BLaER1 (cell line): ENCODE measurements at regions not wholly inside any gene's neighbourhood (a gene's known extent, or its start where the extent isn't known, plus 50 kb on each side); places are given as distances from the start of the nearest gene placed in this dataset.

Experiments
- H3K27ac ChIP-seq: shearing (Covaris generic); formaldehyde crosslinking; 2 replicates; pipeline ENCODE4 v1.8.1; 2022
- H3K27me3 ChIP-seq: shearing (Covaris generic); formaldehyde crosslinking; 2 replicates; pipeline ENCODE4 v1.8.1; 2022
- H3K36me3 ChIP-seq: shearing (Covaris generic); formaldehyde crosslinking; 2 replicates; pipeline ENCODE4 v1.8.1; 2022
- H3K4me1 ChIP-seq: shearing (Covaris generic); formaldehyde crosslinking; 2 replicates; pipeline ENCODE4 v1.8.1; 2022
- H3K4me2 ChIP-seq: shearing (Covaris generic); formaldehyde crosslinking; 2 replicates; pipeline ENCODE4 v1.8.1; 2022
- H3K4me3 ChIP-seq: shearing (Covaris generic); formaldehyde crosslinking; 2 replicates; pipeline ENCODE4 v1.8.1; 2022
- H3K9ac ChIP-seq: shearing (Covaris generic); formaldehyde crosslinking; 2 replicates; pipeline ENCODE4 v1.8.1; 2022
- H3K9me3 ChIP-seq: shearing (Covaris generic); formaldehyde crosslinking; 2 replicates; pipeline ENCODE4 v1.8.1; 2022
- H4K20me1 ChIP-seq: shearing (Covaris generic); formaldehyde crosslinking; 2 replicates; pipeline ENCODE4 v1.8.1; 2022
- Cebpa-rat ChIP-seq: shearing (Covaris generic); IDR thresholded peaks from 2 replicates; pipeline ENCODE4 v1.8.1; 2022

DNA sequence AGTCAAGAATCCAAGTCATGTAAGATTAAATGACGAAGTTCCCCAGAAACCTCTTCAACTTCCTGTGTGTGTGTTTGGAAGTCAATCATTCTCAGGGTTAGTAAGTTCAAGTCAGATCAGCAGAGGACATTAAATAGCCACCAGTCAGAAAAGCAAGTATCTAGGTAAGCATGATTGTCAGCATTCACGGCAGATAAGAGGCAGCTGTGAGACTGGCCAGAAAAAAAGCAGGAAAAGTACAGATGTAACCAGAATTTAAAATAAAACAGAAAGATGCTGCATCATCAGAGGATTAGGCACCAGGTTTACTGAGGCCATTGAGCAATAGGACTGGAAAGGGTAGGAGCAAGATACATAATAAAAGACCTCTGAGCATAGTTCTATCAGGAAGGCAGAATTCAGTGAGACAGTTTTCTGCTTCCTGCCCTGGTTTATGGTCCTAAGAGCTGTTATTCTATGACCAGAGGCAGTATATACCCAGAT, 606.9 kb downstream of the FSCB start:
- H3K4me1 ChIP-seq = no peaks in the 10 kb centered on the region
- no peak overlapping the region for H3K4me3 ChIP-seq
- TF ChIP-seq Cebpa-rat = no peak
- H3K27ac ChIP-seq = no peak overlapping the region
- no peak overlapping the region for H3K4me2 ChIP-seq
- H3K9me3 ChIP-seq = no peaks in the 10 kb centered on the region
- no peaks in the 10 kb centered on the region for H4K20me1 ChIP-seq
- H3K36me3 ChIP-seq = no peaks in the 10 kb centered on the region
- H3K9ac ChIP-seq = no peak overlapping the region
- no peaks in the 10 kb centered on the region for H3K27me3 ChIP-seq

DNA sequence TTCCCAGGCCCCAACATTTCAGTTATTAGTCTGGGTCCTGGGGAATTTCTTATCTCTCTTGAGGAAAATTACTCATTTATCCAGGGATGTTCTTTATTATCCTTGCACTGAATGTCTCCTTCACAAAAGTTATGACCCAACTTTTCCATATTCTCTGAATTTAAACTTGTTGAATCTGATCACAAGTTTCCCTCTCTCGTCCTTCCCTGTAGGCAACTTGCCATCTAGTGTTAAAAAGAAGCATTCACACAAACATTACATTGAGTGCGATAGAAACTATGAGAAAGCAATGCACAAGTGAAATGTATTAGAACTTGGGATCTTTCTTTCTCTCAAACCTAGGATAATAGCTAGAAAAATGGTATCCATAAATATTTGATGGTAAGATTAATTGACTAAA, 608.4 kb downstream of the FSCB start:
- Histone ChIP-seq H3K4me3 (no peak overlapping the region), H3K9me3 (no peaks in the 10 kb centered on the region), H3K36me3 (no peaks in the 10 kb centered on the region), H4K20me1 (no peaks in the 10 kb centered on the region), H3K9ac (no peak overlapping the region), H3K4me2 (no peak overlapping the region), H3K27ac (no peak overlapping the region), H3K4me1 (no peaks in the 10 kb centered on the region), H3K27me3 (no peaks in the 10 kb centered on the region)
- no peak for TF ChIP-seq Cebpa-rat

DNA sequence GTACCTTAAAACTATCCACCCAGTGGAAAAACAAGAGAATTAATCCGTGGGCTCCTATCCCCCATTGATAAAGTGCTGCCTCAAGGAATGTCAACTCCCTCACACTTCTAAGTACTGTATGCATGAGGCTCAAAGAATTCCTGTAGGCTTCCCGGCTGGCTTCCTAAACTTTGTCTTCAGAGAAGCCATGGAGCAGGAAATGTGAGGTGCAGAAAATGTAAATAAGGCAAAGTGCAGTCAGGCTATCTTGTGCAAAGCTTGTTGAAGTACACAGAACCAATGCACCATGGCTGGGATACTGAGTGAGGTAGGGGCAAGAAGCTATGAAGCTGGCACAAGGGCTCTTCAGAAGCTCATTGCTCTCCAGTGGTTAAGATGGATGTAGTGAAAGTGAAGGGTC, 611.0 kb downstream of the FSCB start:
- Histone ChIP-seq H3K4me3 (no peak overlapping the region), H3K4me1 (no peaks in the 10 kb centered on the region), H3K9me3 (no peaks in the 10 kb centered on the region), H3K36me3 (no peaks in the 10 kb centered on the region), H3K9ac (no peak overlapping the region), H3K27me3 (no peaks in the 10 kb centered on the region), H3K4me2 (no peak overlapping the region), H4K20me1 (no peaks in the 10 kb centered on the region), H3K27ac (no peak overlapping the region)
- no peak for TF ChIP-seq Cebpa-rat

DNA sequence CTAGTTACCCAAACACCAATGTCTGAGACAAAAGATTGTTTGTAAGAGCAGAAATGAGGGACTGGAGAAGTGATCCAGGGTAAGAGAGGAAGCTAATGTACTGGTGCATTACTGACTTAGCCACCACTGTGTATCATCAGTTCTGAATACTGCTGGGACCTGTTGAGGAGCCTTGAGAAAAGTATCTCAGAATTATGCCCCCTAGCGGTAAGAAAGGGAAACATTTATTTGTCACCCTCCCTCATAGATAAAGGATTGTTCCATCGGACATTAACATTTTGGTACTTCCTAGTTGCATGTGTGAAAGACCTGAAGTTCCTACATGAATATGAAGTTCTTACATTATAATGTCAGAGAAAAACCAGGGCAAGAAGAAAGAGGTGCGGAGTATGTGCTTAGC, 612.5 kb downstream of the FSCB start:
- no peak for TF ChIP-seq Cebpa-rat
- Histone ChIP-seq H3K27me3 (no peaks in the 10 kb centered on the region), H3K9ac (no peak overlapping the region)

DNA sequence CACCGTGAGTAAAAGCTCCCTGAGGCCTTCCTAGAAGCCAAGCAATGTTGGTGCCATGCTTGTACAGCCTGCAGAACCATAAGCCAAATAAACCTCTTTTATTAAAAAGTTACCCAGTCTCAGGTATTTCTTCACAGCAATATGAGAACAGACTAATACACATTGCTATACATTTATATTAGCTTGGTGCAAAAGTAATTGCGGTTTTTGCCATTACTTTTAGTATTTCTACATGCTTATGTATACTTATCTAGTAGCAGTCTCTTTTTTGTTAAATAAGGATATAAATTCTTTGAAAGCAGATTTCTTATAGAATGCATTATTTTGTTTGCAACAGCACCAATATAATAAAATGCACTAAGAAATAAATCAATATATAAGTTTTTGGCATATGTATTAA, 619.6 kb downstream of the FSCB start:
- Histone ChIP-seq H4K20me1 (no peaks in the 10 kb centered on the region), H3K27ac (no peak overlapping the region), H3K36me3 (no peaks in the 10 kb centered on the region), H3K9me3 (no peaks in the 10 kb centered on the region), H3K9ac (no peak overlapping the region), H3K27me3 (no peaks in the 10 kb centered on the region), H3K4me3 (no peak overlapping the region), H3K4me1 (no peaks in the 10 kb centered on the region), H3K4me2 (no peak overlapping the region)
- no peak for TF ChIP-seq Cebpa-rat

More for the DNA sequence above, 612.5 kb downstream of the FSCB start:
- Histone ChIP-seq H3K36me3 (no peaks in the 10 kb centered on the region), H3K4me1 (no peaks in the 10 kb centered on the region), H4K20me1 (no peaks in the 10 kb centered on the region), H3K4me2 (no peak overlapping the region), H3K27ac (no peak overlapping the region), H3K9me3 (no peaks in the 10 kb centered on the region), H3K4me3 (no peak overlapping the region)

DNA sequence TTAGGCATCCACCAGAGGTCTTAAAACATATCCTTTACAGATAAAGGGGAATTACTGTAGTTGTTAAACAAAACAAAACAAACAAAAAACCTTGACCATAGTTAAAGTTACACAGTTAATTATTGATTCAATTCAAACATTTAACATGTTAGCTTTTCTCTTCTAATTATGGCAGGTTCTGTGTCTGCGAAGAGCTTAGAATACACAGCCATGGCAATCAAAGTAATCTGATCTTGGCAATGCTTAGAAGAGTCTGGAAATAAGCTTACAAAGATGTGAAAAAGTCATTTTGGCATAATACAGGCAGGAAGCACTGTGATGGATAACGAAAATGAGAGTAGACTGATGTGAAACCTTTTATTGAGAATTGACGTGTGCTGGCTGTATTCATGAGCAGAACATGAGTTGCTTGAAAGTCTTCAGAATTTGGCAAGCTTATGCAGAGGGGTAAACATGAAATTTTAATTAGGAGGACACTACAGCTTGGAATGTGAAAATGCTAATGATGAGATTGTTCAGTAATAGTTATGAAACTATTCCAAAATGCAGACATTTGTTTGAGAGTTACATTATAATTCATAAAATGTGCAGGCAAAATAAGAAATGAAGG, 629.6 kb downstream of the FSCB start:
- Histone ChIP-seq H3K4me3 (no peak overlapping the region), H3K9ac (no peak overlapping the region), H3K4me2 (no peak overlapping the region), H3K36me3 (no peaks in the 10 kb centered on the region), H3K9me3 (no peaks in the 10 kb centered on the region), H3K27ac (no peak overlapping the region), H3K4me1 (no peaks in the 10 kb centered on the region), H4K20me1 (no peaks in the 10 kb centered on the region), H3K27me3 (no peaks in the 10 kb centered on the region)
- TF ChIP-seq Cebpa-rat = no peak

DNA sequence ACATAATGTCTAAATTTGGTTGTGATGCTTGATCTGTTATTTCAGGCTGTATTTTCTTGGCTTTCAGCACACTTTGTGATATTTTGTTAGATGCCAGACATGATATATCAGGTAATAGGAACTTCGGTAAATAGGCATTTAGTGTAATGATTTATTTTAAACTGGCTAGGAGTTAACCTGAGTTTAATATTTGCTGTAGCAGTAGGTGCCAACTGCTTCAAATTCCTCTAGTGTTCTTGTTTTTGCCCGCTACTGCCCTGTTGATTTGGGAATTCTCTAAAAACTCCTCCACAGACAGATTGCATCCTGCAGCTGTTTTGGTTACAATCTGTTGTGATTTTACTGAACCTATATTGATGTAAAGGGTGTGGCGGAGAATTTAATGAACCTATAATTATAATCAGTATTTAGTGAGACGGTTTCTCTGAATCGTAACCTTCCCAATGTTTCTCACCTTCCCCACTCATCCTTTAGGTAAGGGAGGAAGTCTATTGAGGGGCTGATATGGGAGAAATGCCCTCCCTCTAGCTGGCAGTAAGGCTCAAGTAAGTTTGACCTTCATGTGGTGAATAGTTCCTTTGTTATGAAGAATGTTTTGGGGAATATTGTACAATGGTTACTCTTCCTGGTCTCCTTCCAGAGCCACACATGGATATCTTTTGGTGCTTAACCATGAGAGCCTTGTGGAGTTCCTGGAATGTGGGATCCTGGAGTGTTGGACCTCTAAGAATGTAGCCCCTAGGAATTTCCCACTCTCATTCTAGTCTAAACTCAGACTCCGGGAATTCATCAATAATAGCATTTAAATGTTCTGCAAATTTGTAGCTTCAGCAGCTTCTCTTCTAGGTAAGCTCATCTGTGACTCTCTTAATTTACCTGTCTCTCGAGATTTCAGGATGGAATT, 634.1 kb downstream of the FSCB start:
- Histone ChIP-seq H3K9me3 (no peaks in the 10 kb centered on the region), H3K4me2 (no peak overlapping the region), H3K9ac (no peak overlapping the region), H3K27ac (no peak overlapping the region), H3K4me1 (no peaks in the 10 kb centered on the region), H3K27me3 (no peaks in the 10 kb centered on the region), H3K36me3 (no peaks in the 10 kb centered on the region), H3K4me3 (no peak overlapping the region), H4K20me1 (no peaks in the 10 kb centered on the region)
- TF ChIP-seq Cebpa-rat = no peak

DNA sequence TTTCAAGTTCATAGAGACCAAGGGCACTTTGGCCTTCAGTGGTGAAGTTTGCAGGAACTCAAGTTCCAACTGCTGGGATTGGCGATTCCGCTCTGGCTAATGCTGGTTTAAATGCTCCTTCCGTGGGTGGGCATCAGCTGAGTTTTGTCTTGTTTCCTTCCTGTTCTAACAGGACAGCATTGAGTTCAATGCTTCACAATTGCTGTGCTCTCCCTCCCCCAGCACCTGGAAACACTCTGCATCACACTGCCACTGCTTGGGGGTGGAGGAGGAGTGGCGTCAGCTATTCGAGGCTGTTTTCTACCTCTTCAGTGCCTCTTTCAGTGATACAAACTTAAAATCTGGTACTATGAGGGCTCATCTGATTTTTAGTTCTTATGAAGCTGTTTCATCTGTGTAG, 634.9 kb downstream of the FSCB start:
- H3K4me3 ChIP-seq = no peak overlapping the region
- H3K27ac ChIP-seq = no peak overlapping the region
- no peak for TF ChIP-seq Cebpa-rat
- no peaks in the 10 kb centered on the region for H3K9me3 ChIP-seq
- no peaks in the 10 kb centered on the region for H3K27me3 ChIP-seq
- no peak overlapping the region for H3K9ac ChIP-seq
- no peaks in the 10 kb centered on the region for H4K20me1 ChIP-seq
- no peak overlapping the region for H3K4me2 ChIP-seq
- no peaks in the 10 kb centered on the region for H3K4me1 ChIP-seq
- no peaks in the 10 kb centered on the region for H3K36me3 ChIP-seq

DNA sequence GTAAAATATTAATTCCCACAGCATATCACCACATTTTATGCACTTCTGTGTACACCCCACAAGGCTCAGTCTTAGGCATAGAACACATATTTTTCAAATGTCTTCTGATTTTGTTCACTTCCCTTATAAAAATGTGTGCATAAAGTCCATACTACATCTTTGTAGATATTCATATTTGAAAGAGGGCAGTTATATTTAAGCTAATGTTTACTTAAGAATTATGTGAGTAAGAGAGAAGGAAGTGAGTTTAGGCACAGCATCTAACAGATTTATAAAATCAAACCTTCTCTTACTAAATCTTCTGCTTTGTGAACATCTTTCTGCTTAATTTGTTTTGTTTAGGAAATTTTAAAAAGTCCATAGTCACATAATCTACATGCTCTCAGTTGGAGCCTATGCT, 648.1 kb downstream of the FSCB start:
- no peak overlapping the region for H3K4me3 ChIP-seq
- H3K27ac ChIP-seq = no peak overlapping the region
- no peaks in the 10 kb centered on the region for H3K4me1 ChIP-seq
- H3K9ac ChIP-seq = no peak overlapping the region
- no peaks in the 10 kb centered on the region for H3K36me3 ChIP-seq
- no peaks in the 10 kb centered on the region for H4K20me1 ChIP-seq
- no peaks in the 10 kb centered on the region for H3K27me3 ChIP-seq
- no peaks in the 10 kb centered on the region; the same call in 1 of the 2 replicates for H3K9me3 ChIP-seq
- TF ChIP-seq Cebpa-rat = no peak
- no peak overlapping the region for H3K4me2 ChIP-seq

DNA sequence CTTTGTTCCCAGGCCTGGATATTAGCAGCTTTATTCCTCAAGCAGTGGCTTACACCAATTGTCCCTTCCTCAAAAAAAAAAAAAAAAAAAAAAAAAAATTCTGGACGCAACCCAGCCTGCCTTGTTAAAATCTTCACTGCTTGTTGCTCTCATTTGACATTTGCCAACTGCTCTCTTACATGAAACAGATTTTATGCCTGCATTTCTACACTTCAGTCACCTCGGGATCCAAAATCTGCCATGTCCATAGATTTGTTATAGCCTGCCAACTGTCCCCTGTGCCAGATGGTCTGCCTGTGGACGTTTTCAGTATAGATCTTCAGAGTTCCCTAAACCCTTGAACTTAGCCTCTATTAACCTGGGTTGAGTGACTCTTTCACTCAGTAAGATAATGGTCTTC, 651.5 kb downstream of the FSCB start:
- Histone ChIP-seq H3K4me2 (no peak overlapping the region), H3K9ac (no peak overlapping the region), H3K27me3 (no peaks in the 10 kb centered on the region), H3K27ac (no peak overlapping the region), H3K9me3 (no peaks in the 10 kb centered on the region), H3K36me3 (no peaks in the 10 kb centered on the region), H4K20me1 (no peaks in the 10 kb centered on the region), H3K4me1 (no peaks in the 10 kb centered on the region), H3K4me3 (no peak overlapping the region)
- TF ChIP-seq Cebpa-rat = no peak
